NK-92 (cell line): ENCODE measurements at regions not wholly inside any gene's neighbourhood (a gene's known extent, or its start where the extent isn't known, plus 50 kb on each side); places are given as distances from the start of the nearest gene placed in this dataset.

Experiments used
- DNase-seq: peaks from one replicate; lab custom pipeline; 2025; ENCODE audit not compliant: unreplicated experiment; lab: John Stamatoyannopoulos, UW

DNA sequence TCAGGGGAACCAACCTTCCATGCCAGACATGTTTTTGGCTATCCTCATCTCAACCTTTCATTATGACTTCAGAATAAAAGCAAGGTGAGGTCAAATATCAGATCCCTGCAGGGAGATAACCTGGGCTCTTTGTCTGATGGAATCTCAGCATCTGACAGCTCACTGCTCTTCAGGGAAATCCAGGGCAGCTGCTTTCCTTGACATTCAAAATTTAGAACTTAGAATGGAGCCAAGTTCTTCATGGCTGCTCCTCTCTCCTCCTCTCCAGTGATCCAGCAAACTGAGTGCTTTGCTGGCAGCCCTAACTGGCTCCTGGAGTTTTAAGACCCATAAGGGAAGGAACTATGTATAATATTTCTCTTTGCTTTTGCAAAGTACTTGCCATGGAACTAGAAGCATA, 716.3 kb downstream of the TSN start:
- no peak for DNase-seq

GRCh38 chr2:122478117-122478516, 722.7 kb downstream of the TSN start:
- DNase-seq: no peak

- no peak for DNase-seq
Measured at GRCh38 chr2:122478771-122479170, 723.3 kb downstream of the TSN start.

DNA sequence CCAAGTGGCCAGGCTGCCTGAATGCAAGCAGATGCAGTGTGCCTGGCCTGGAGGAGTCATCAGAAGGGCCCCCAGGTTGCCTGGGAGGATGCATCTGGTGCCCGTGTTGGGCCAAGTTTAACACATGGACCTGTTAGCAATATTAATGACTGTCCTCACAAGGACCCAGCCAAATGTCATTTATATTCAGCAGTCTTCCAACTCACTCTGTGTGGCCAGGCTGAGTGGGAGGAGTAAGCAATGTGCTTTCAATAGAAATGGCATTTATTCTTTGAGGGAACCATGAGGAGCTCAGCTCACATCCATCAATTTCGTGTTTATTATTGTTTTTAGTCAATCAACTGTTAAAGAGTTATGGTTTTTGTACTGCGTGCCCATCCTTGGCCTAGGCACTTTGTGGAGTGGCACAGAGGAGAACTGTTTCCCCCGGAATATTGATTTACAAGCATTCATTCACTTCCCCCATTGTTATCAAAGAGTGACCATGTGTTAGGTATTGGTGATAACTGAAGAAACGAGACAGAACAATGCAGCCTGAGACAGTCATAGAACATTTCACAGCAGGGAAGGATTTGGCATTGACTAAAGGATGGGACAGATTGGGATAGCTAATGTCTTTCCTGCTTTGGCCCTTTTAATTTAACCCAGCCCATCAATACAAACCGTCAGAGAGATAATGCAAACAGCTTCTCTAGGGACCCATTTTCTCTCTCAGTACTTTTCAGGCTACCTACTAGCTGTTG, 725.2 kb downstream of the TSN start:
- no peak for DNase-seq

DNA sequence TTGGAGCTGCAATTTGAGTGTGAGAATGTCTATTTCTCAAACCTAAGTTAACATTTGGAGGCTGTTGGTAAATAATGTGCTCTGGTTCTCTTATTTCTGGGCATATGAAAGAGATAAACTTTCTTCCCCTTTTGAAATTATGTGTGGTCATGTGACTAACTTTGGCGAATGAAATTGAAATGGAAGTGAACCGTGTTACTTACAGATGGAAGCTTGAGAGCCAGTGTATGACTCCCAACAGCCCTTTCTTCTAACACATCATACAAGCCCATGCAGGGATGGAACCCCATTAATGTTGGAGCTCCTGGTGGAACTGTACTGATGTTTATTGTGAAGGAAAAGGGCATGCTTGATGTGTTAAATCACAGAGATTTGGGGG, 725.8 kb downstream of the TSN start:
- DNase-seq: no peak

- DNase-seq: no peak
Measured at GRCh38 chr2:122481717-122482116, 726.3 kb downstream of the TSN start.

DNA sequence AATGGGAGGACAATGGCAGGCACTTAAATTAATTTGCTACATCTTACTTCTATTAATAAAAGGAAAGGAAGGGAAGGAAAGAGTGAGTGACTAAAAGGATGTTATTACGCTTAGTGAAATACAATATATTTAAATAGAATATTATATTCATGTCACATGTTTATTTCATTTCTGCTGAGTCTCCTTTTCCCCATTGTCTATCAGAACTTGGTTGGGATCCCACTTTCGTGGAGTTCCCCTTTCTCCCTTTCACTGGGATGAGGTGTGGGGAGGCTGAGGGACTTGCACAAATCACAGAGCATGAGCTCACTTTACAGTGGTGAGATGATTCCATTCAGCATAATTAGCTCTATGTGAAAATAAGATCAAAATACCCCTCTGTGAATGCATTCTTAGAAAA, 730.6 kb downstream of the TSN start:
- no peak for DNase-seq

DNA sequence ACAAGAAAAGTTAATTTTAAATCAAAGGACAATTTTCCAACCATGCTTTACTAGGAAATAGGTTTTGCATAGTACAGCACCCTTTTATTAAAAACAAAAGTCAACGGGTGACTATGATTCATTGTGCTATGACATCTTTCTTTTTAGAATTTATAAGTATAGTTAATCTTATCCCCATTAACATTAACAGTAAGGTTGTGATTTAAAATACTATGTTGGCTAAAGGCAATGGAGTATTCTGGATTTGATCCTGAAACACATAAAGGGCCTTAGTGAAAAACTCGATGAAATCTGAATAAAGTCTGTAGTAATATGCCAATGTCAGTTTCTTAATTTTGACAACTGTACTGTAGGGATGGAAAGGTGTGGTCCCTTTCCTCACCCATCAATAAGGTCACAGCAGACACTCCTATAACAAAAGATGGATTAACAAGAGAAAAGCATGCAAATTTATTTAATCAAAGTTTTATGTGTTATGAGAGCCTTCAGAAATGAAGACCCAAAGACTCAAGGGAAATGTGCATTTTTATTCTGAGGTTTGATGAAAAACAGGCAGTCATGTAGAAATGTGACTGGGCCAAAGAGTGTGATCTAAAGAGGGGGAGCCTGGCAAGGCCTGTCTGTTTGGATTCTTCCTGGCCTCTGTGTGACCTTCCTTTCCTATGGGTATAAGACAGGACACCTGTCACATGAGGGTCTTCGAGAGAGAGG, 731.4 kb downstream of the TSN start:
- DNase-seq: no peak

DNA sequence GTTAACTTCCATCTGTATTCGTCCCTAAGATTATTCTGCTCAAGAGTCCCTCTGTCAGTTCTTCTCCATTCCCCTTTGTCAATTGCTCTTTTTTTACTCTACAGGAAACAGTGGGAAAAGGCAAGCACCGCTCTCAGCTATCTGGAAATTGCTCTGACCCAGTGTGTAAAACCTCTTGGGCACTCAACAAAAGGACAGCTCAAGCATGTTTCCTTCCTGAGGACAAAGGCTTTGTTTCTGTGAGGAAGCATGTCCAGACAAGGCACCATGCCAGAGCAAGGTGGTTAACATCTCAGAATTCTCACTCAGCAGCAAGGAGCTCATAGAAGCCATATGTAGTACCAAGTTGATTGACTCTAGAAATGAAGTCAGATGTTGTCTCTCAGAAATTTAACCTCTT, 735.6 kb downstream of the TSN start:
- DNase-seq: no peak

DNA sequence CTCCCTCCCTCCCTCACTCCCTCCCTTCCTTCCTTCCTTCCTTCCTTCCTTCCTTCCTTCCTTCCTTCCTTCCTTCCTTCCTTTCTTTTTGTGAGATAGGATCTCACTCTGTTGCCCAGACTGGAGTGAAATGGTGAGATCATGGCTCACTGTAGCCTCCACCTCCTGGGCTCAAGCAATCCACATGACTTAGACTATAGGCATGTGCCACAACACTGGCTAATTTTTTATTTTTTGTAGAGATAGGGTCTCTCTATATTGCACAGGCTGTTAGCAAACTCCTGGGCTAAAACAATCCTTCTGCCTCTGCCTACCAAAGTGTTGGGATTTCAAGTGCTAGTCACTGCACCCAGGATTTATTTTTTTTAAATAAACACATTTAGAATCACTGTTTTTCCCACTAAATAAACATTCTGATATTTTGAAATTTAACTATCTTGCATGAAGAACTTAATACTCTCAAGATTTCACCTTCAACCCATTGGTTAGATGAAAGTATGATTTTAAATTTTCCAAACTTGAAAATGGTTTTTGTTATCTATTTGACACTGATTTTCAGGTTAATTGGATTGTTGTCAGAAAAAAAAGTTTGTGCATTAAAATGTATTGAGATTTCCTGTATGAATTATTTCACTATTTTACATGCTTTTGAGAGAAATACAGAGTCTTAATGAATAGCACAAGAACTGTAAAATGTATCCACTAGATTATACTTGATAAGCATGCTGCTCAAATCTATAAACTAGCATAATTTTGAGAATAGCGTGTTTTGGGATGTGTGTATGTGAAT, 745.1 kb downstream of the TSN start:
- no peak for DNase-seq

GRCh38 chr2:122506620-122507019, 751.2 kb downstream of the TSN start:
- no peak for DNase-seq

- DNase-seq: no peak
Measured at GRCh38 chr2:122507261-122507660, 751.8 kb downstream of the TSN start.

DNA sequence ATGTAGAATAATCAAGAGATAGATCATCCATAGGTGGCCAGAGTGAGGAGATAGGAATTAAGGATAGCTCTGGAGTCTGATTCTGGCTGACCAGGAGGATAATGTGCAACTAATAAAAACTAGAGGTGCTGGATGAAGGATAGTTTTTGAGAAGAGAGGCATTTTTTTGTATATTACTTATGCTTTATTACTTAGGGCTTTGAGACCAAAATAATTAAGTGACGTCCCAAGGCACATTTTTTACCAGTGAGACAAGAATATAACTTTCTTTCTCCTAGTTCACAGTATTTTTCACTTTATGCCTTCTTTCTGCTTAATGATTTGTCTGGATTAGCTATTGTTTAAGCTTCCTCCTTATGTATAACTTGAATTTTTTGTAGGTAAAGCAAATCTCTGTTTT, 756.6 kb downstream of the TSN start:
- DNase-seq: no peak

DNA sequence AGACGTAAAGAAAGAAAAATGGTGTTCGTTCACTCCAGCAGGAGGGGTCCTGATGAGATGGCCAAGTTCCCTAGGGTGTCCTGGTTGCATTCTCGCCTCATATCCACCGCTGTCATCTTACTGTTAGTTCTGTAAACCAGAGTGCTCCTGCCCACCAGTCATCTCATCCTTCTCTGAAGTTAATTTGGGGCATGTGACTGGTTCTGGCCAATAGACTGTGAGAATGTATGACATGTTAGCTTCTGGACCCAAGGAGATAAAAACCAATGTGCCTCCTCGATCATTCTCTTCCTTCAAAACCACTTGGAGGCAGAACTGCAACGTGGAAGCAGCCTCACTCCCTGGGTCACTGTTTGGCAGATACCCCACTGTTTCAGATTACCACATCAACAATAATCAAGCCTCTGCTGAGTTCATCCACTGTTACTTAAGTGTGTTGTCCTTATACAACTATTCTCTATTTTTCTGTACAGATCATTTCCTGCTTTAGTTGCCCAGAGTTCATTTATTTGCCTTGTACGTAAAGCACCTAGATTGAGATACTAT, 759.1 kb downstream of the TSN start:
- no peak for DNase-seq

GRCh38 chr2:122515731-122516290, 760.4 kb downstream of the TSN start:
- DNase-seq: no peak

- DNase-seq: no peak
Measured at GRCh38 chr2:122516775-122517174, 761.3 kb downstream of the TSN start.

GRCh38 chr2:122519366-122519765, 763.9 kb downstream of the TSN start:
- no peak for DNase-seq

DNA sequence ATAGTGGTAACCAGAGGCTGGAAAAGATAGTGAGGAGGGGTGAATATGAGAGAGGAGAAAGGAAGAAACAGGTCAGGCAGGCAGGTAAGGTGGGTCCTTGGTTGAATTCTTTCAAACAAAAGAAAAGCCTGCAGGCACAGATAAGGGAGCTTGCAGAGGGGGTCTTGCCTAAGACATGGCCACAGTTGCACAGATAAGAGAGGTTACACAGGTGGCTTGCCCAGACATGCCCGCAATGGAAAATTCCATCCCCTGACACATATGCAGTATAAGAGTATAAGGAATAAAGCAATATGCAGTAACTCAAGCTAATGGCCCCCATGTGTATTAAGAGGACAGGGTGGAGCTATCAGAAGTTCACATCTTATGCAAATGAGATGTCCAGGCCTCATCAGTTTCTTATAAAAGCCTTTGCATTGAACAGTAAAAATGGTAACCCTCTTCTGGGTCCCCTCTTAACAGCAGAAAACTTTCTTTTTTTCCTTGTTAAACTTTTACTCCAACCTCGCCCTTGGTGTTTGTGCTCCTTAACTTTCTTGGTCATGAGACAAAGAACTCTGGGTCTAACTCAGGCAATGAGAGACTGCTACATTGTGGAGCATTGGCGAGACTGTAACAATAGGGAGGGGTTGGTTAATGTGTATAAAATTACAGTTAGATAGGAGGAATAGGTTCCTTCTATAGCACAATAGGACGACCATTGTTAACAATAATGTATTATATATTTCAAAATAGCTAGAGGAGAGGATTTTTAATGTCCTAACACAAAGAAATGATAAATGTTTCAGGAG, 764.6 kb downstream of the TSN start:
- no peak for DNase-seq

- DNase-seq: no peak
Measured at GRCh38 chr2:122523143-122523542, 767.7 kb downstream of the TSN start.

GRCh38 chr2:122523981-122524380, 768.5 kb downstream of the TSN start:
- no peak for DNase-seq

- DNase-seq: no peak
Measured at GRCh38 chr2:122525336-122525735, 769.9 kb downstream of the TSN start.
